Glutamatergic neuron (in vitro differentiated cells): ENCODE measurements at regions not wholly inside any gene's neighbourhood (a gene's known extent, or its start where the extent isn't known, plus 50 kb on each side); places are given as distances from the start of the nearest gene placed in this dataset.

Source experiments
- DNase-seq: peaks from one replicate; pipeline ENCODE4 v3.0.0; 2022
- H3K27ac Mint-ChIP-seq: one replicate; pipeline ENCODE4 v1.8.0; 2020; ENCODE audit warnings: mild to moderate bottlenecking, mixed read lengths, inconsistent platforms; ENCODE audit not compliant: unreplicated experiment
- H3K27me3 Mint-ChIP-seq: one replicate; pipeline ENCODE4 v1.8.0; 2020; ENCODE audit warnings: mild to moderate bottlenecking, moderate library complexity, mixed read lengths, inconsistent platforms; ENCODE audit not compliant: unreplicated experiment
- H3K36me3 Mint-ChIP-seq: one replicate; pipeline ENCODE4 v1.8.0; 2020; ENCODE audit warnings: mild to moderate bottlenecking, mixed read lengths, inconsistent platforms; ENCODE audit not compliant: unreplicated experiment
- H3K4me1 Mint-ChIP-seq: one replicate; pipeline ENCODE4 v1.8.0; 2020; ENCODE audit warnings: mild to moderate bottlenecking, low read depth, mixed read lengths, inconsistent platforms; ENCODE audit not compliant: unreplicated experiment
- H3K4me3 Mint-ChIP-seq: one replicate; pipeline ENCODE4 v1.8.0; 2020; ENCODE audit warnings: mild to moderate bottlenecking, mixed read lengths, inconsistent platforms; ENCODE audit not compliant: unreplicated experiment
- H3K9me3 Mint-ChIP-seq: one replicate; pipeline ENCODE4 v1.8.0; 2020; ENCODE audit warnings: mild to moderate bottlenecking, moderate library complexity, mixed read lengths, inconsistent platforms; ENCODE audit not compliant: unreplicated experiment
- TF ChIP-seq, protein P1 (sequence below): fragments of 200-600 bp; sonication (generic); IDR thresholded peaks from one replicate; pipeline ENCODE4 v1.5.0; 2021; ENCODE audit not compliant: partially characterized antibody, unreplicated experiment

DNA sequence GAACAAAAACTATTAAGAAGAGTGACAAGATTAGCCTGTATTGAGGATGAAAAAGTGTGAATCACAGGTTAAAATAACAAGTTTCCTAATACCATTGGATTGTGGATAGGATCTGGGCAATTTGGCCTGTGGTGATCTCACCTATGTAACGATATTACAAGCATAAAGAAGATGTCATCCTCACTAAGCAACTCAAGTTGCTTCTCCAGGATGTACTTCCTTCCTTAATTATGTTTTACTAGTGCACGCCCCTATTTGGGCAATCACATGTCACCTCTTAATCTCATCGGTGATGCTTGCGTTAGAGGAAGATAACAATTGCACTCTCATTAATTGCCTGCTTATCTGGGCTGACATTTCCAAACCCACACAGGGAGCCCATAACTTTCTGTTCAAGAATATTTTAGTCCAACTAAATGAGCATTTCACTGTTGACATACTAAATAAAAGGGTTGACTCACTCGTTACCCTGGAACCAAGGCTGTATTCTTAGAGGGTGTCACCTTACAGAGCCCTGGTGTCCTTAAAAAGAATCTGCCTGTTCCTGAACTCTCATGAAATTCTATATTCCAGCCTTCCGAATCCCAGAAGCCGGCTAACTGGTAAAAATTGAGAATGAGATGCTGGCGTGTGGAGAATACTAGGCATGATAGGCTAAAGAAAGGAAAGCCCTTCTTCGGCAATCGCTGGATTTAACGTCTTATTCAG, 88.2 kb upstream of the ATXN1 start:
- TF ChIP-seq, protein P1, sequence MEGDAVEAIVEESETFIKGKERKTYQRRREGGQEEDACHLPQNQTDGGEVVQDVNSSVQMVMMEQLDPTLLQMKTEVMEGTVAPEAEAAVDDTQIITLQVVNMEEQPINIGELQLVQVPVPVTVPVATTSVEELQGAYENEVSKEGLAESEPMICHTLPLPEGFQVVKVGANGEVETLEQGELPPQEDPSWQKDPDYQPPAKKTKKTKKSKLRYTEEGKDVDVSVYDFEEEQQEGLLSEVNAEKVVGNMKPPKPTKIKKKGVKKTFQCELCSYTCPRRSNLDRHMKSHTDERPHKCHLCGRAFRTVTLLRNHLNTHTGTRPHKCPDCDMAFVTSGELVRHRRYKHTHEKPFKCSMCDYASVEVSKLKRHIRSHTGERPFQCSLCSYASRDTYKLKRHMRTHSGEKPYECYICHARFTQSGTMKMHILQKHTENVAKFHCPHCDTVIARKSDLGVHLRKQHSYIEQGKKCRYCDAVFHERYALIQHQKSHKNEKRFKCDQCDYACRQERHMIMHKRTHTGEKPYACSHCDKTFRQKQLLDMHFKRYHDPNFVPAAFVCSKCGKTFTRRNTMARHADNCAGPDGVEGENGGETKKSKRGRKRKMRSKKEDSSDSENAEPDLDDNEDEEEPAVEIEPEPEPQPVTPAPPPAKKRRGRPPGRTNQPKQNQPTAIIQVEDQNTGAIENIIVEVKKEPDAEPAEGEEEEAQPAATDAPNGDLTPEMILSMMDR = no peak
- DNase-seq = no peak
- H3K4me3 Mint-ChIP-seq = no peak overlapping the region
- no peaks in the 10 kb centered on the region for H3K9me3 Mint-ChIP-seq
- H3K36me3 Mint-ChIP-seq = no peaks in the 10 kb centered on the region
- H3K27ac Mint-ChIP-seq = no peak overlapping the region
- H3K4me1 Mint-ChIP-seq = peaks cover 5% of the 10 kb centered on the region
- no peaks in the 10 kb centered on the region for H3K27me3 Mint-ChIP-seq

DNA sequence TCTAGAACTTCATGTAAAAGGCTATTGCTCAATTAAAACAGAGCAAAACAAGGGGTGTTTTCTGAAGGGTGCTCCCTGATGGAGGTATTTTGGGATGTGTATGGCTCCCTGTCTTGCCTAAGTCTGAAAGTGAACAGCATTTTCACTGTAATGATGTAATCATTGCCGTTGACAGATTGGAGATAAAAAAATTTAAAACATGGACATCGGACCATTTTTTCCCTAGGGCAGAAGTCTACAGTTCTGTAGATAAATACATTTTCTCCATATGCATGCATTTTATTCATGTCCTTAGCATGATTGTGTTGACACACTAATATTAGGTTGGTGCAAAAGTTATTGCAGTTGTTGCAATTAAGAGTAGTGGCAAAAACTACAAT, 85.1 kb upstream of the ATXN1 start:
- DNase-seq = no peak
- Mint-ChIP-seq H3K4me1 (peaks cover 7% of the 10 kb centered on the region), H3K36me3 (no peaks in the 10 kb centered on the region), H3K27ac (no peak overlapping the region), H3K27me3 (no peaks in the 10 kb centered on the region), H3K4me3 (no peak overlapping the region), H3K9me3 (no peaks in the 10 kb centered on the region)
- TF ChIP-seq, protein P1 = no peak

DNA sequence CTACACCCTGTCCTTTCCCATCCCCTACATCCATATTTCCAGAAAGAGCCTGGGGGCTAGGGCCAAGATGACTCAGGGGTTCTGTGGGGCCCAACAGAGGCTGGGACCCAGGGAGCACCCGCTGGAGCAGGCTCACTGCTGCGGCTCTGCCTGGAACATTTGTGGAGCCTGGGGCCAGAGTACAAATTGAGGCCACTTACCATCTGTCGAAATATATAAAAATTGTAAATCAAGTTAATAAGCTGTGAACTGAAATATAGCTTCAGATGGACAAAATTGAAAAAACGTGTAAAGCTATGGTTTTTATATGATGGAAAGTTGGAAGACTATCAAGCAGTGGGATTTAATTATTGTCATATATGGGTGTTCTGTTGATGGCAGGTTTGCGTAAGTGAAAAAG, 82.9 kb upstream of the ATXN1 start:
- no peaks in the 10 kb centered on the region for H3K9me3 Mint-ChIP-seq
- no peaks in the 10 kb centered on the region for H3K36me3 Mint-ChIP-seq
- H3K4me1 Mint-ChIP-seq = peaks cover 8% of the 10 kb centered on the region
- H3K27me3 Mint-ChIP-seq = no peaks in the 10 kb centered on the region
- TF ChIP-seq, protein P1 = no peak
- no peak overlapping the region for H3K4me3 Mint-ChIP-seq
- H3K27ac Mint-ChIP-seq = no peak overlapping the region
- no peak for DNase-seq

DNA sequence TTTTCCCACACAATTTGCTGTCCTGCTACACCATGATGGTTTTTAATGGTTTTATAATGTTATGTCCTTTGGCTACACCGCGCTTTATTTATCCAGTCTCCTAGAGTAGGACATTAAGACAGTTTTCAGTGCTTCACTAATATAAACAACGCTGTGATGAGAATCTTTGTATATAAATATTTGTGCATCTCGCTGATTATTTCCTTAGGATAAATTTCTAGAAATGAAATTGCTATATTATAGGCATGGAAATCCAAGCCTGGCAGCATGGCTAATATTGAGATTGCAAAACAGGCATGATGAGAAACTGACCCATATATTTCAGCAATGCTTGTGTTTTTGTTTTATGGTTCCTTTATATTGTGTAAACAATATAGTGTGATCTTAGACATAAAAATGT, 81.4 kb upstream of the ATXN1 start:
- TF ChIP-seq, protein P1 = no peak
- H3K27ac Mint-ChIP-seq = no peak overlapping the region
- no peak for DNase-seq
- H3K27me3 Mint-ChIP-seq = no peaks in the 10 kb centered on the region
- H3K4me3 Mint-ChIP-seq = no peak overlapping the region
- H3K9me3 Mint-ChIP-seq = no peaks in the 10 kb centered on the region
- H3K36me3 Mint-ChIP-seq = no peaks in the 10 kb centered on the region
- peaks cover 9% of the 10 kb centered on the region for H3K4me1 Mint-ChIP-seq

DNA sequence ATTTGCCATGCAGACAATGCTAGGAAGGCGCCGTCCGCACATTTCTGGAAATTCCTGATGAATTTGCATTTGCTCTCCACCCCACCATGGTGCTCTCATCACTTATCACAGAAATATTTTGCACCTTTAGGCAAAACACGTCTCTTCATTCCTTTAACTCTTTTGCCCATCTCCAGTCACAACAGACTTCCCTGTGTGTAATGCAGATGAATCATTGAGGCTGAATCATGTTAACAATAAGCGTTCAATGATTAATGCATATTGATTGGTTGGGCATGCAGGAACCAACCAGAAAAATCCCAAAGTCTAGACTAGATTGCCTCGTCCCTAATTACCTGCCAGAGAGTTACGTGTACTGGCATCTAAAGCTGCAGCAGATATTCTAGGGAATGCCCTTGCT, 80.0 kb upstream of the ATXN1 start:
- Mint-ChIP-seq H3K27ac (no peak overlapping the region), H3K4me1 (peaks cover 14% of the 10 kb centered on the region), H3K27me3 (no peaks in the 10 kb centered on the region), H3K4me3 (no peak overlapping the region), H3K9me3 (no peaks in the 10 kb centered on the region), H3K36me3 (no peaks in the 10 kb centered on the region)
- no peak for DNase-seq
- TF ChIP-seq, protein P1 = no peak
